ENCODE measurements at regions not wholly inside any gene's neighbourhood (a gene's known extent, or its start where the extent isn't known, plus 50 kb on each side); places are given as distances from the start of the nearest gene placed in this dataset.
"Not testable (repeated sequence)": the region's sequence is repeated elsewhere in the genome, so short reads cannot be mapped to it uniquely, and the experiment has no call there.

- H3K4me3 ChIP-seq (ENCODE audit: low read length); DNase-seq; H3K9me3 Mint-ChIP-seq; H3K36me3 Mint-ChIP-seq (ENCODE audit: low read depth); intact Hi-C loops (cut with DNase I, micrococcal nuclease); H3K4me1 Mint-ChIP-seq (ENCODE audit: low read depth); H3K9me3 ChIP-seq (ENCODE audit: control insufficient read depth in 1 of 2, insufficient read depth in 1 of 2, low read length in 2 of 2); POLR2A ChIA-PET; ATAC-seq (ENCODE audit: poor library complexity); H3K4me3 Mint-ChIP-seq; H3K27ac ChIP-seq (ENCODE audit: low read depth in 1 of 2, low read length in 2 of 2); H3K36me3 ChIP-seq (ENCODE audit: insufficient read depth, low read length); H3K27ac Mint-ChIP-seq; CTCF ChIA-PET; H3K27me3 ChIP-seq (ENCODE audit: control insufficient read depth in 1 of 2, insufficient read depth in 2 of 2, low read length in 2 of 2); H3K4me1 ChIP-seq (ENCODE audit: insufficient read depth, low read length): not testable (repeated sequence)
- H3K27me3 Mint-ChIP-seq: peaks cover 25% of the 10 kb centered on the region
These were observed 80.7 kb downstream of the SPTSSA start for GRCh38 chr14:34381304-34381703.

DNA sequence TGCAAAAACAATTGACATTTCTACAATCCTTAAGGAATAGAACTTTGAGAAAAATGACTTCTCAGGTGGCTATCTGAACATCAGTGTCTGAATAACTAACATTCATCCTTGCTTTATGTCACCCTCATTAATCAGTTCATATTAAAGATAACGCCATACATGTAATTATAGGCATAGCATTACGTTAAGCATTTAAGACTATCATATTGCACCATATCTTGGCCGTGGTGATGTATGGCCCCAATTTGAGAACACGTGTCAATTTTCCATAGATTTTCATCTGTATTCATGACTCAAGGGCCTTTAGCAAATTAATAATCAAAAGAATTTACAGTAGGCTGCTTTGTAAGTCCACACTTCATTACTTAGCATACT lies 81.6 kb downstream of the SPTSSA start:
- H3K36me3 Mint-ChIP-seq (ENCODE audit: low read depth): no peaks in the 10 kb centered on the region
- DNase-seq (no peak), ATAC-seq (ENCODE audit: poor library complexity) (no peak)
- H3K27ac ChIP-seq (ENCODE audit: low read depth in 1 of 2, low read length in 2 of 2): no peak overlapping the region
- no peak overlapping the region for H3K4me3 Mint-ChIP-seq
- peaks cover 6 to 10% of the 10 kb centered on the region in 2 experiments for H3K27me3 ChIP-seq (ENCODE audit: control insufficient read depth in 1 of 2, insufficient read depth in 2 of 2, low read length in 2 of 2)
- H3K4me1 ChIP-seq (ENCODE audit: insufficient read depth, low read length): no peaks in the 10 kb centered on the region
- no peak overlapping the region for H3K27ac Mint-ChIP-seq
- intact Hi-C loops (cut with DNase I, micrococcal nuclease): no loop called here
- ChIA-PET POLR2A (no interaction called here), CTCF (no interaction called here)
- H3K4me1 Mint-ChIP-seq (ENCODE audit: low read depth): no peaks in the 10 kb centered on the region
- no peak overlapping the region for H3K4me3 ChIP-seq (ENCODE audit: low read length)
- peaks cover 0 to 6% of the 10 kb centered on the region in 2 experiments for H3K9me3 ChIP-seq (ENCODE audit: control insufficient read depth in 1 of 2, insufficient read depth in 1 of 2, low read length in 2 of 2)
- TF ChIP-seq CTCF (IDR thresholded peaks at IDR 0.05): no peak
- H3K9me3 Mint-ChIP-seq: no peaks in the 10 kb centered on the region
- H3K27me3 Mint-ChIP-seq: peaks cover 21% of the 10 kb centered on the region
- no peaks in the 10 kb centered on the region for H3K36me3 ChIP-seq (ENCODE audit: insufficient read depth, low read length)

GRCh38 chr14:34379816-34380470 lies 82.1 kb downstream of the SPTSSA start:
- ChIA-PET CTCF (no interaction called here), POLR2A (no interaction called here)
- TF ChIP-seq CTCF (IDR thresholded peaks at IDR 0.05): no peak
- H3K4me3 ChIP-seq (ENCODE audit: low read length): no peak overlapping the region
- no peaks in the 10 kb centered on the region for H3K36me3 ChIP-seq (ENCODE audit: insufficient read depth, low read length)
- H3K4me1 Mint-ChIP-seq (ENCODE audit: low read depth): no peaks in the 10 kb centered on the region
- peaks cover 21% of the 10 kb centered on the region for H3K27me3 Mint-ChIP-seq
- no peak for DNase-seq
- H3K9me3 Mint-ChIP-seq: no peaks in the 10 kb centered on the region
- no peak overlapping the region for H3K27ac Mint-ChIP-seq
- H3K4me3 Mint-ChIP-seq: no peak overlapping the region
- intact Hi-C loops (cut with DNase I, micrococcal nuclease): no loop called here
- H3K9me3 ChIP-seq (ENCODE audit: control insufficient read depth in 1 of 2, insufficient read depth in 1 of 2, low read length in 2 of 2): peaks cover 0 to 2% of the 10 kb centered on the region in 2 experiments
- peaks cover 6 to 8% of the 10 kb centered on the region in 2 experiments for H3K27me3 ChIP-seq (ENCODE audit: control insufficient read depth in 1 of 2, insufficient read depth in 2 of 2, low read length in 2 of 2)
- no peaks in the 10 kb centered on the region for H3K4me1 ChIP-seq (ENCODE audit: insufficient read depth, low read length)
- no peak overlapping the region for H3K27ac ChIP-seq (ENCODE audit: low read depth in 1 of 2, low read length in 2 of 2)
- ATAC-seq (ENCODE audit: poor library complexity): no peak
- no peaks in the 10 kb centered on the region for H3K36me3 Mint-ChIP-seq (ENCODE audit: low read depth)

- Histone ChIP-seq H3K4me1 (ENCODE audit: insufficient read depth, low read length) (no peaks in the 10 kb centered on the region), H3K27ac (ENCODE audit: low read depth in 1 of 2, low read length in 2 of 2) (no peak overlapping the region), H3K9me3 (ENCODE audit: control insufficient read depth in 1 of 2, insufficient read depth in 1 of 2, low read length in 2 of 2) (no peaks in the 10 kb centered on the region), H3K27me3 (ENCODE audit: control insufficient read depth in 1 of 2, insufficient read depth in 2 of 2, low read length in 2 of 2) (no peaks in the 10 kb centered on the region), H3K4me3 (ENCODE audit: low read length) (no peak overlapping the region), H3K36me3 (ENCODE audit: insufficient read depth, low read length) (no peaks in the 10 kb centered on the region)
- no peak overlapping the region for H3K4me3 Mint-ChIP-seq
- DNase-seq: no peak
- no peaks in the 10 kb centered on the region for H3K9me3 Mint-ChIP-seq
- H3K27ac Mint-ChIP-seq: no peak overlapping the region
- TF ChIP-seq CTCF (IDR thresholded peaks at IDR 0.05): no peak
- no peaks in the 10 kb centered on the region for H3K27me3 Mint-ChIP-seq
- H3K36me3 Mint-ChIP-seq (ENCODE audit: low read depth): no peaks in the 10 kb centered on the region
- POLR2A ChIA-PET: no interaction called here
- intact Hi-C loops (cut with DNase I, micrococcal nuclease): no loop called here
- no peaks in the 10 kb centered on the region for H3K4me1 Mint-ChIP-seq (ENCODE audit: low read depth)
- ATAC-seq (ENCODE audit: poor library complexity): no peak
- CTCF ChIA-PET: interaction anchor here (0.5 kb wide), 1 partner anchor 1361 kb away, joined by 4 read pairs; no protein-coding TSS in a partner anchor
These were observed 85.3 kb downstream of the SPTSSA start for GRCh38 chr14:34376649-34377267.
